Parathyroid adenoma (tissue), 2 donors: ENCODE measurements at regions not wholly inside any gene's neighbourhood (a gene's known extent, or its start where the extent isn't known, plus 50 kb on each side); places are given as distances from the start of the nearest gene placed in this dataset.

ENCODE experiments used
- H2AFZ ChIP-seq: fragments of 300-600 bp; sonication (generic); one replicate; pipeline ENCODE4 v1.7.0; 2017; ENCODE audit warnings: antibody characterized with exemption, mild to moderate bottlenecking
- H3K27ac ChIP-seq: fragments of 300-600 bp; sonication (generic); one replicate; pipeline ENCODE4 v1.7.0; 2017
- H3K27me3 ChIP-seq: fragments of 300-600 bp; sonication (generic); one replicate; pipeline ENCODE4 v1.7.0; 2017; ENCODE audit warnings: low read length; ENCODE audit not compliant: control insufficient read depth, insufficient read depth
- H3K36me3 ChIP-seq: fragments of 300-600 bp; sonication (generic); one replicate; pipeline ENCODE4 v1.7.0; 2017; ENCODE audit warnings: low read length; ENCODE audit not compliant: control insufficient read depth, insufficient read depth
- H3K4me1 ChIP-seq: fragments of 300-600 bp; sonication (generic); one replicate; pipeline ENCODE4 v1.7.0; 2017; ENCODE audit warnings: control low read depth
- H3K4me2 ChIP-seq: fragments of 300-600 bp; sonication (generic); one replicate; pipeline ENCODE4 v1.7.0; 2017; ENCODE audit warnings: low read length
- H3K4me3 ChIP-seq: fragments of 300-600 bp; sonication (generic); one replicate; pipeline ENCODE4 v1.7.0; 2017; ENCODE audit warnings: low read depth, low read length
- H3K79me2 ChIP-seq: fragments of 300-600 bp; sonication (generic); one replicate; pipeline ENCODE4 v1.7.0; 2017; ENCODE audit warnings: control low read depth
- H3K9ac ChIP-seq: fragments of 300-600 bp; sonication (generic); one replicate; pipeline ENCODE4 v1.7.0; 2017; ENCODE audit warnings: mild to moderate bottlenecking
- H3K9me3 ChIP-seq: fragments of 300-600 bp; sonication (generic); one replicate; pipeline ENCODE4 v1.7.0; 2017; ENCODE audit warnings: low read length; ENCODE audit not compliant: control insufficient read depth
- CTCF ChIP-seq: fragments of 300-600 bp; sonication (generic); IDR thresholded peaks from one replicate; pipeline ENCODE4 v1.7.0; 2017; ENCODE audit warnings: antibody characterized with exemption, mild to moderate bottlenecking
- donor health status: primary hyperparathyroidism.

- H3K4me3 ChIP-seq, result no peak overlapping the region
- H3K9ac ChIP-seq, result no peak overlapping the region
- peaks cover 4% of the 10 kb centered on the region for H3K4me1 ChIP-seq
- no peaks in the 10 kb centered on the region for H3K27me3 ChIP-seq
- no peak overlapping the region for H3K27ac ChIP-seq
- H2AFZ ChIP-seq, result no peak overlapping the region
- TF ChIP-seq CTCF, result no peak
- H3K36me3 ChIP-seq, result no peaks in the 10 kb centered on the region
- no peaks in the 10 kb centered on the region for H3K9me3 ChIP-seq
- no peaks in the 10 kb centered on the region for H3K79me2 ChIP-seq
- H3K4me2 ChIP-seq, result no peak overlapping the region
Observed at GRCh38 chr13:95381212-95381527, 79.9 kb upstream of the ABCC4 start.

GRCh38 chr13:95382411-95382810, 81.2 kb upstream of the ABCC4 start:
- Histone ChIP-seq H3K9me3 (no peaks in the 10 kb centered on the region), H3K4me3 (no peak overlapping the region), H3K4me1 (peaks cover 4% of the 10 kb centered on the region), H2AFZ (no peak overlapping the region), H3K36me3 (no peaks in the 10 kb centered on the region), H3K4me2 (no peak overlapping the region), H3K79me2 (no peaks in the 10 kb centered on the region), H3K27me3 (no peaks in the 10 kb centered on the region), H3K9ac (no peak overlapping the region), H3K27ac (no peak overlapping the region)
- no peak for TF ChIP-seq CTCF

- no peaks in the 10 kb centered on the region for H3K79me2 ChIP-seq
- no peak overlapping the region for H3K9ac ChIP-seq
- H3K27me3 ChIP-seq, result no peaks in the 10 kb centered on the region
- no peaks in the 10 kb centered on the region for H3K36me3 ChIP-seq
- H2AFZ ChIP-seq, result no peak overlapping the region
- peaks cover 4% of the 10 kb centered on the region for H3K4me1 ChIP-seq
- no peak for TF ChIP-seq CTCF
- H3K27ac ChIP-seq, result no peak overlapping the region
- H3K4me3 ChIP-seq, result no peak overlapping the region
- no peaks in the 10 kb centered on the region for H3K9me3 ChIP-seq
- no peak overlapping the region for H3K4me2 ChIP-seq
Observed at GRCh38 chr13:95382916-95383315, 81.7 kb upstream of the ABCC4 start.

GRCh38 chr13:95385373-95385772, 84.1 kb upstream of the ABCC4 start:
- no peak overlapping the region for H2AFZ ChIP-seq
- no peak overlapping the region for H3K4me2 ChIP-seq
- no peak for TF ChIP-seq CTCF
- H3K79me2 ChIP-seq, result no peaks in the 10 kb centered on the region
- H3K4me1 ChIP-seq, result peaks cover 2% of the 10 kb centered on the region
- H3K4me3 ChIP-seq, result no peak overlapping the region
- H3K27me3 ChIP-seq, result no peaks in the 10 kb centered on the region
- H3K27ac ChIP-seq, result no peak overlapping the region
- no peaks in the 10 kb centered on the region for H3K9me3 ChIP-seq
- H3K9ac ChIP-seq, result no peak overlapping the region
- H3K36me3 ChIP-seq, result no peaks in the 10 kb centered on the region

GRCh38 chr13:95385798-95386197, 84.5 kb upstream of the ABCC4 start:
- Histone ChIP-seq H2AFZ (no peak overlapping the region), H3K9ac (no peak overlapping the region), H3K9me3 (no peaks in the 10 kb centered on the region), H3K27ac (no peak overlapping the region), H3K4me1 (peaks cover 2% of the 10 kb centered on the region), H3K4me2 (no peak overlapping the region), H3K36me3 (no peaks in the 10 kb centered on the region), H3K4me3 (no peak overlapping the region), H3K79me2 (no peaks in the 10 kb centered on the region), H3K27me3 (no peaks in the 10 kb centered on the region)
- no peak for TF ChIP-seq CTCF
